DND-41 (cell line): ENCODE measurements at regions not wholly inside any gene's neighbourhood (a gene's known extent, or its start where the extent isn't known, plus 50 kb on each side); places are given as distances from the start of the nearest gene placed in this dataset.

Experiments used
- CTCF ChIP-seq: IDR thresholded peaks from 2 replicates; pipeline ENCODE4 v1.5.1; 2012; ENCODE audit warnings: borderline replicate concordance, low read length, moderate library complexity, mild to moderate bottlenecking; ENCODE audit not compliant: poor library complexity, severe bottlenecking; ENCODE audit errors: extremely low read depth
- EZH2 ChIP-seq: IDR thresholded peaks from 3 replicates; pipeline ENCODE4 v1.6.1; 2012; ENCODE audit warnings: borderline replicate concordance, low read depth, mild to moderate bottlenecking, moderate library complexity, low read length, inconsistent platforms; ENCODE audit not compliant: severe bottlenecking

- no peak for TF ChIP-seq CTCF
- no peak for TF ChIP-seq EZH2
These were observed 114.3 kb downstream of the ASCL4 start for GRCh38 chr12:107888789-107889188.
